Transverse colon (tissue), 4 donors: ENCODE measurements at regions not wholly inside any gene's neighbourhood (a gene's known extent, or its start where the extent isn't known, plus 50 kb on each side); places are given as distances from the start of the nearest gene placed in this dataset.

ENCODE experiments used
- EP300 ChIP-seq: sonication (generic); formaldehyde crosslinking; IDR thresholded peaks from one replicate; pipeline ENCODE4 v1.6.1; 2017; ENCODE audit warnings: antibody characterized with exemption, low read depth
- POLR2A ChIP-seq: fragments of 450-650 bp; IDR thresholded peaks from one replicate; pipeline ENCODE4 v1.6.1; 2016; ENCODE audit warnings: antibody characterized with exemption, mild to moderate bottlenecking, moderate library complexity
- POLR2AphosphoS5 ChIP-seq, 3 donors: sonication (generic); formaldehyde crosslinking; IDR thresholded peaks; one replicate each; pipeline ENCODE4 v1.6.1; 2016; ENCODE audit warnings: antibody characterized with exemption in 3 of 3
- TF ChIP-seq, protein P1 (sequence below), 5 experiments: fragments of 200-600 bp in 3 of 5; fragments of 450-650 bp in 2 of 5; sonication (generic) in 3 of 5; IDR thresholded peaks; 1 replicate in 2 of 5; 2 replicates in 3 of 5; pipeline ENCODE4 v1.5.1; 2016 to 2017; ENCODE audit warnings: antibody characterized with exemption in 5 of 5, inconsistent platforms in 3 of 5, mild to moderate bottlenecking in 2 of 5, moderate library complexity in 1 of 5

DNA sequence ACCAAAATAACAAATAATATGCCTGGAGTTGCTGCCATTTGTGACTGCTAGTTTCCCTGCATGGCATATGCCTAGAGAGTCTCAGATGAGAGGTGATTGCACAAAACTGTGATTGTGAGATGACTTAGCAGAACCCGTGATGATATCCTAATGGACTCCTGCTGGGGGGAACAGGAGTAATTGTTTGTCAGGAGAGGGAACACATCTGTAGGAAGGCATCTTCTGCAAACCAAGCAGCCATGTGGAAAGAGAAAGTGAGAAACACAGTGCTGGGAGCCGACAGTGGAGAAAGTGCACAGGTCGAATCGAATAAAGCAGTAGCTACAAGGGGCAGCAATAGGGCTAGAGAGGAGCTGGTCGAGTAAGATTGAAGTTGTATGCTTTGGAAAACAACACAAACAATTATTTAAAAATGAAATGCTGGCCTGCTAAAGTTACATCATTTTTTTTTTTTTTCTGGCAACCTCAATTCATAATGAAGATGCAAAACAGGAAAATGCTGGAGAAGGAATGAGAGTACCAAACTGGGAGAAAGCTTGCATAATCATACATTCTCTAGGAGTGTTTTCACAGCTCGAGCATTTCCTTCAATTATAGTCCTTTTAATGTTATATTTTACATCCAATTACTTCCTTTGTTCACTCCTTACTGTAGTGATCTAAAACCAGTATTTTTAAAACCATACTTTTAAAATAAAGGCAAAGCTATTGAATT is 494.2 kb upstream of the AGTR1 start:
- TF ChIP-seq, protein P1, sequence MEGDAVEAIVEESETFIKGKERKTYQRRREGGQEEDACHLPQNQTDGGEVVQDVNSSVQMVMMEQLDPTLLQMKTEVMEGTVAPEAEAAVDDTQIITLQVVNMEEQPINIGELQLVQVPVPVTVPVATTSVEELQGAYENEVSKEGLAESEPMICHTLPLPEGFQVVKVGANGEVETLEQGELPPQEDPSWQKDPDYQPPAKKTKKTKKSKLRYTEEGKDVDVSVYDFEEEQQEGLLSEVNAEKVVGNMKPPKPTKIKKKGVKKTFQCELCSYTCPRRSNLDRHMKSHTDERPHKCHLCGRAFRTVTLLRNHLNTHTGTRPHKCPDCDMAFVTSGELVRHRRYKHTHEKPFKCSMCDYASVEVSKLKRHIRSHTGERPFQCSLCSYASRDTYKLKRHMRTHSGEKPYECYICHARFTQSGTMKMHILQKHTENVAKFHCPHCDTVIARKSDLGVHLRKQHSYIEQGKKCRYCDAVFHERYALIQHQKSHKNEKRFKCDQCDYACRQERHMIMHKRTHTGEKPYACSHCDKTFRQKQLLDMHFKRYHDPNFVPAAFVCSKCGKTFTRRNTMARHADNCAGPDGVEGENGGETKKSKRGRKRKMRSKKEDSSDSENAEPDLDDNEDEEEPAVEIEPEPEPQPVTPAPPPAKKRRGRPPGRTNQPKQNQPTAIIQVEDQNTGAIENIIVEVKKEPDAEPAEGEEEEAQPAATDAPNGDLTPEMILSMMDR (IDR thresholded peaks at IDR 0.05) = no peak
- TF ChIP-seq POLR2AphosphoS5 (IDR thresholded peaks at IDR 0.05) (no peak), POLR2A (no peak), EP300 (no peak)
